PFSK-1 (cell line): ENCODE measurements at regions not wholly inside any gene's neighbourhood (a gene's known extent, or its start where the extent isn't known, plus 50 kb on each side); places are given as distances from the start of the nearest gene placed in this dataset.

Experiments
- SIN3A ChIP-seq: IDR thresholded peaks from 2 replicates; pipeline ENCODE4 v1.6.1; 2012; ENCODE audit warnings: mild to moderate bottlenecking, low read length, moderate library complexity, borderline replicate concordance; ENCODE audit not compliant: insufficient read depth
- TAF1 ChIP-seq: IDR thresholded peaks from 2 replicates; pipeline ENCODE4 v1.6.1; 2012; ENCODE audit warnings: low read length, control low read depth, borderline replicate concordance; ENCODE audit not compliant: insufficient read depth

GRCh38 chr13:76797361-76797760, 88.8 kb downstream of the KCTD12 start:
- TF ChIP-seq SIN3A (no peak), TAF1 (no peak)
